Naive thymus-derived CD4-positive, alpha-beta T cell (primary cell): ENCODE measurements at regions not wholly inside any gene's neighbourhood (a gene's known extent, or its start where the extent isn't known, plus 50 kb on each side); places are given as distances from the start of the nearest gene placed in this dataset.

ENCODE experiments used
- ATAC-seq: fragments of 150-1000 bp; cut with Tn5 transposase; 2 replicates; pipeline ENCODE4 v1.10.0; 2021; ENCODE audit warnings: mild to moderate bottlenecking, moderate library complexity
- CTCF ChIA-PET: fragments of 350-600 bp; sonication (Branson Sonifier 250); formaldehyde crosslinking; loops from one replicate; lab custom pipeline; 2021; ENCODE audit warnings: antibody characterized with exemption; lab: Charles Lee
- POLR2A ChIA-PET: fragments of 350-600 bp; sonication (Branson Sonifier 250); formaldehyde crosslinking; loops from one replicate; lab custom pipeline; 2021; ENCODE audit warnings: antibody characterized with exemption, inconsistent platforms; lab: Charles Lee
- DNase-seq, 9 donors: peaks; one replicate each; pipeline versions ENCODE4 v3.0.0 to v3.0.0-alpha.2; 2020 to 2022; ENCODE audit warnings: mixed read lengths in 1 of 9
- H3K27ac ChIP-seq: one replicate; pipeline ENCODE4 v1.7.0; 2013; ENCODE audit warnings: mild to moderate bottlenecking, low read depth, low read length, moderate library complexity
- H3K27me3 ChIP-seq, 2 donors: one replicate each; pipeline ENCODE4 v1.7.0; 2013; ENCODE audit warnings: low read length in 2 of 2, mild to moderate bottlenecking in 2 of 2, moderate library complexity in 2 of 2; ENCODE audit not compliant: control insufficient read depth in 2 of 2, insufficient read depth in 2 of 2
- H3K36me3 ChIP-seq, 3 experiments: 1 replicate in 2 of 3; 2 replicates in 1 of 3; pipeline ENCODE4 v1.7.0; 2013; ENCODE audit warnings: low read length in 3 of 3, mild to moderate bottlenecking in 3 of 3, moderate library complexity in 1 of 3; ENCODE audit not compliant: insufficient read depth in 3 of 3, control insufficient read depth in 2 of 3
- H3K4me1 ChIP-seq, 2 donors: one replicate each; pipeline ENCODE4 v1.7.0; 2013; ENCODE audit warnings: low read length in 2 of 2, mild to moderate bottlenecking in 2 of 2, moderate library complexity in 1 of 2; ENCODE audit not compliant: control insufficient read depth in 2 of 2, insufficient read depth in 2 of 2
- H3K4me3 ChIP-seq: 2 replicates; pipeline ENCODE4 v1.7.0; 2013; ENCODE audit warnings: mild to moderate bottlenecking, low read length
- H3K9me3 ChIP-seq, 3 experiments: 1 replicate in 2 of 3; 2 replicates in 1 of 3; pipeline ENCODE4 v1.7.0; 2013; ENCODE audit warnings: low read length in 3 of 3; ENCODE audit not compliant: control insufficient read depth in 2 of 3
- H3K27ac Mint-ChIP-seq, 9 donors: one replicate each; pipeline ENCODE4 v1.8.0; 2020 to 2022; ENCODE audit warnings: mixed read lengths in 9 of 9, mild to moderate bottlenecking in 8 of 9, moderate library complexity in 5 of 9, inconsistent platforms in 2 of 9
- H3K27me3 Mint-ChIP-seq, 5 donors: one replicate each; pipeline ENCODE4 v1.8.0; 2021 to 2022; ENCODE audit warnings: mixed read lengths in 5 of 5, mild to moderate bottlenecking in 1 of 5
- H3K36me3 Mint-ChIP-seq, 5 donors: one replicate each; pipeline ENCODE4 v1.8.0; 2020 to 2022; ENCODE audit warnings: mixed read lengths in 5 of 5, mild to moderate bottlenecking in 3 of 5, inconsistent platforms in 1 of 5
- H3K4me1 Mint-ChIP-seq, 7 donors: one replicate each; pipeline ENCODE4 v1.8.0; 2020 to 2022; ENCODE audit warnings: mixed read lengths in 7 of 7, mild to moderate bottlenecking in 3 of 7, inconsistent platforms in 1 of 7
- H3K4me3 Mint-ChIP-seq, 10 donors: one replicate each; pipeline ENCODE4 v1.8.0; 2020 to 2022; ENCODE audit warnings: mild to moderate bottlenecking in 10 of 10, mixed read lengths in 10 of 10, moderate library complexity in 6 of 10, inconsistent platforms in 2 of 10
- H3K9me3 Mint-ChIP-seq, 11 donors: one replicate each; pipeline ENCODE4 v1.8.0; 2020 to 2022; ENCODE audit warnings: mixed read lengths in 11 of 11, mild to moderate bottlenecking in 4 of 11, inconsistent platforms in 1 of 11, moderate library complexity in 1 of 11
- intact Hi-C, 2 donors: fragments of 100-400 bp; cut with micrococcal nuclease; formaldehyde crosslinking; loops; one replicate each; pipeline ENCODE4 v1.15.1; 2023

DNA sequence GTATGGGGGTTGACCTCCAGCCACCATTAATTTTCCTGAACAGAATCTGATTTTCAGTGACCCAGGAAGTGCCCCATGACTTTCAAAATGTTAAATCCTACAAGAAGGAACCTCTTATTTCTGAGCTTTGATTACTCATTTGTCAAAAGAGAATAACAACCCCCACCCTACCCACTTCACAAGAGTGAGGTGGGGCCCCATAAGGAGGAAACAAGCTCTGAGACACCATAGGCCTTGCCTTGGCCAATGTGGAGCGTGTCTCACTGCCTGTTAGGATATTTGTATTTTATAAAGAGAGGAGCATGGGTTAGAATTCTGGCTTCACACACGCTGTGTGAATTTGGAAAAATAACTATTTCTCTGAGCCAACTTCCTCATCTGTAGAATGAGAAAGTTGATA is 158.9 kb downstream of the TTC32 start:
- Histone ChIP-seq H3K4me1 (no peaks in the 10 kb centered on the region), H3K27me3 (no peaks in the 10 kb centered on the region), H3K36me3 (no peaks in the 10 kb centered on the region), H3K4me3 (no peak overlapping the region), H3K9me3 (no peaks in the 10 kb centered on the region), H3K27ac (no peak overlapping the region)
- DNase-seq (no peak), ATAC-seq (no peak)
- peaks cover 0 to 5% (median 0%) of the 10 kb centered on the region in 11 donors for H3K9me3 Mint-ChIP-seq
- H3K4me3 Mint-ChIP-seq: no peak overlapping the region
- H3K27me3 Mint-ChIP-seq: peaks cover 0 to 19% (median 6%) of the 10 kb centered on the region in 5 donors
- peaks cover 0 to 2% (median 0%) of the 10 kb centered on the region in 7 donors for H3K4me1 Mint-ChIP-seq
- H3K36me3 Mint-ChIP-seq: no peaks in the 10 kb centered on the region
- H3K27ac Mint-ChIP-seq: no peak overlapping the region
- POLR2A ChIA-PET: no interaction called here
- CTCF ChIA-PET: no interaction called here
- intact Hi-C loops: no loop called here

DNA sequence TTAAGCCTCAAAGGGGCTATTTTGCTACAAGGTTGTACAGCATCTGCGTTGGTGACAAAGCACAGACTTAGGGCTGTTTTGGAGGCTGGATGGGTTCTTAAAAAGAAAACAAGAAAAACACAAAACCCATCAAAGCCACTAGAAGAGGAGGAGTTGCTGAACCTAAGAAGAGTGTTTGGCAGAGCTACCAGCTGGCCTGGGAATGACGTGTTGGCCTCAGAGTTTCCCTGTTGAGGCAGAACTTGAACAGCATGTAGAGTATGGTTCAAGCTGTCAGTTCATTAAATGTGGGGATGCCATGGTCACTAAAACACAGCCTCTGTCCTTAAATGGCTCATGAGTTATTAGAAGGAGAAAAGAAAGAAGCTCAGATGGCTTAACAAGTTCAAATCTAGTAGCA is 162.5 kb downstream of the TTC32 start:
- H3K4me1 ChIP-seq: no peaks in the 10 kb centered on the region
- H3K27ac ChIP-seq: no peak overlapping the region
- H3K27ac Mint-ChIP-seq: no peak overlapping the region
- intact Hi-C loops: no loop called here
- H3K27me3 ChIP-seq: no peaks in the 10 kb centered on the region
- POLR2A ChIA-PET: no interaction called here
- no peaks in the 10 kb centered on the region for H3K4me1 Mint-ChIP-seq
- ATAC-seq (no peak), DNase-seq (no peak)
- H3K4me3 ChIP-seq: no peak overlapping the region
- CTCF ChIA-PET: interaction anchor here (0.6 kb wide), 1 partner anchor 570 kb away, joined by 3 read pairs; no protein-coding TSS in a partner anchor
- H3K9me3 Mint-ChIP-seq: peaks cover 0 to 5% (median 0%) of the 10 kb centered on the region in 11 donors
- H3K27me3 Mint-ChIP-seq: peaks cover 2 to 34% (median 9%) of the 10 kb centered on the region in 5 donors
- no peaks in the 10 kb centered on the region for H3K36me3 ChIP-seq
- no peaks in the 10 kb centered on the region for H3K36me3 Mint-ChIP-seq
- no peaks in the 10 kb centered on the region for H3K9me3 ChIP-seq
- H3K4me3 Mint-ChIP-seq: no peak overlapping the region

DNA sequence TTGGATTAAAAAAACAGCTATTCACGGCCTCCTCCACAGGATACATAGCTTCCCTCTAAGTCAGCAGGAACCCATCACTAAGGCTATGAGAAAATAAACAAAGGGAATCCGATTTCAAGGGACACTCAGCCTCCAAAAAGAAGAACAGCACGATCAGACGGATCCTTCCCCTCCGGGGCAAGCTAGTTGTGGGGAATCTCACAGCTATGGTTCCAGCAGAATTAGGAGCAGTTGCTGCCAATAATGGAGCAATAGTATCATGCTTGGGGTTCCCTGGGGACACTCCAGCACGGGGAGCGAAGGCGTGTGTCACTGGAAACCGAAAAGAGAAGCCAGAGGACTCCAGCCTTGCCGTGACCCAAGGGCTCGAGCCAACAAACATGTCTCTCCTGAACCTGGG is 163.1 kb downstream of the TTC32 start:
- no peaks in the 10 kb centered on the region for H3K27me3 ChIP-seq
- DNase-seq (no peak), ATAC-seq (no peak)
- Mint-ChIP-seq H3K27me3 (peaks cover 2 to 34% (median 9%) of the 10 kb centered on the region in 5 donors), H3K27ac (no peak overlapping the region), H3K36me3 (no peaks in the 10 kb centered on the region), H3K4me3 (no peak overlapping the region), H3K9me3 (peaks cover 0 to 5% (median 0%) of the 10 kb centered on the region in 11 donors), H3K4me1 (no peaks in the 10 kb centered on the region)
- no peak overlapping the region for H3K4me3 ChIP-seq
- intact Hi-C loops: no loop called here
- ChIA-PET CTCF (no interaction called here), POLR2A (no interaction called here)
- H3K27ac ChIP-seq: no peak overlapping the region
- no peaks in the 10 kb centered on the region for H3K9me3 ChIP-seq
- no peaks in the 10 kb centered on the region for H3K36me3 ChIP-seq
- no peaks in the 10 kb centered on the region for H3K4me1 ChIP-seq

DNA sequence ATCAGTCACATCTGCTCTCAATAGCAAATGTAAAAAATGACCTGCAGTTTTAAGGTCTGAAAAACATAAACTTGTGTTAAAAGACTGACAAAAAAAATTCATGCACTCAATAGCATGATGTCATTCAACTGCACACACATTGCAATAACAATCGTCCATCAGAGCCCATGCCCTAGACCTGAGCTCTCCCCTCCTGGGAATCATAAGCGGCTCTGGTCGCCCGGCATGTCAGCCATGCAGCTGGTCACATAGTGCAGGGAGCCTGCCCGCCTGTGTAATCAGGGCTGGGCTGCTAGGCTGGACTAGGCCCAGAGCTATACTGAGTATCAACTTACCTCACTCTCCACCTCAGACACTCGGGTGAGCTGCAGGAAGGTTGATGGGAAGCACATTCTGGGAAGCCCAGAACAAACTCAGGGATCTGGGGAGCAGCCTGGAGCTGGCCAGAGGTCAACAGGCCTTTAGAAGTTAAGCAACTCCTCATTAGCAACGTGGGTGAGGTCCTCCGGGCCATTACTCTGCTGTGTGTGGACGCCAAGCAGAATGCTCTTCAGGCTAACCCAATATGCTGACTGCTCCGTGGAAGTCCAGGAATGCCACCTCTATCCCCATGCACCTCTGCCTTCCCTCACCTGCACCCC is 165.5 kb downstream of the TTC32 start:
- intact Hi-C loops: no loop called here
- no peaks in the 10 kb centered on the region for H3K4me1 Mint-ChIP-seq
- H3K27me3 ChIP-seq: no peaks in the 10 kb centered on the region
- no peak for DNase-seq
- H3K36me3 Mint-ChIP-seq: no peaks in the 10 kb centered on the region
- H3K4me1 ChIP-seq: no peaks in the 10 kb centered on the region
- H3K27ac ChIP-seq: no peak overlapping the region
- no peak overlapping the region for H3K27ac Mint-ChIP-seq
- ChIA-PET CTCF (no interaction called here), POLR2A (no interaction called here)
- H3K27me3 Mint-ChIP-seq: peaks cover 2 to 34% (median 14%) of the 10 kb centered on the region in 5 donors
- H3K9me3 Mint-ChIP-seq: peaks cover 0 to 3% (median 0%) of the 10 kb centered on the region in 11 donors
- H3K9me3 ChIP-seq: no peaks in the 10 kb centered on the region
- no peak overlapping the region for H3K4me3 ChIP-seq
- ATAC-seq: no peak
- no peak overlapping the region for H3K4me3 Mint-ChIP-seq
- H3K36me3 ChIP-seq: no peaks in the 10 kb centered on the region

DNA sequence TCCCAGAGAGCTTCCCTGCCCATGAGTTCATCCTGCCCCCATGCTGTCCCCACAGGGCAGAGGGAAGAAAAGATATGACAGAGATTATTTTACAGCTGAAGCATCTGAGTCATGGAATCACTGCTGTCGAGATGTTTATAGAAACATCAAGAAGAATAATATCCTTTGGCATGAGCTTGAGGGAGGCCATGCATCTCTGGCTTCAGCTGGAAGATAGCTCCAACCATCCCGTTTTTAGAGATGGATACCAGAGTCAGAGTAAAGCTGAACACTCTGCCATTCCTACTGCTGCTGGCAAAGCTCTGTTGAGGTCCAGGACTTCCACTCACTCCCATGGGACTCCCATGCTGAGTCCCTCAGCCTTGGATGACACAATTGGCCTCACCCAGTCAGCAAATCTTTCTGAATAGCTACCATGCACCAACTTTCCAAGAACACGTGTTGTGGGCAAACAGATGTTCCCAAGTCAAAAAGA is 167.8 kb downstream of the TTC32 start:
- intact Hi-C loops: no loop called here
- CTCF ChIA-PET: no interaction called here
- H3K4me1 ChIP-seq: no peaks in the 10 kb centered on the region
- POLR2A ChIA-PET: no interaction called here
- DNase-seq (no peak), ATAC-seq (no peak)
- no peaks in the 10 kb centered on the region for H3K4me1 Mint-ChIP-seq
- peaks cover 0 to 3% (median 0%) of the 10 kb centered on the region in 11 donors for H3K9me3 Mint-ChIP-seq
- no peaks in the 10 kb centered on the region for H3K9me3 ChIP-seq
- no peak overlapping the region for H3K4me3 Mint-ChIP-seq
- peak overlapping the region in 1 of 9 donors; percentile 76 for H3K27ac Mint-ChIP-seq
- no peaks in the 10 kb centered on the region for H3K36me3 ChIP-seq
- peaks cover 0 to 21% (median 13%) of the 10 kb centered on the region in 5 donors for H3K27me3 Mint-ChIP-seq
- H3K36me3 Mint-ChIP-seq: no peaks in the 10 kb centered on the region
- H3K27ac ChIP-seq: no peak overlapping the region
- H3K27me3 ChIP-seq: no peaks in the 10 kb centered on the region
- H3K4me3 ChIP-seq: no peak overlapping the region

DNA sequence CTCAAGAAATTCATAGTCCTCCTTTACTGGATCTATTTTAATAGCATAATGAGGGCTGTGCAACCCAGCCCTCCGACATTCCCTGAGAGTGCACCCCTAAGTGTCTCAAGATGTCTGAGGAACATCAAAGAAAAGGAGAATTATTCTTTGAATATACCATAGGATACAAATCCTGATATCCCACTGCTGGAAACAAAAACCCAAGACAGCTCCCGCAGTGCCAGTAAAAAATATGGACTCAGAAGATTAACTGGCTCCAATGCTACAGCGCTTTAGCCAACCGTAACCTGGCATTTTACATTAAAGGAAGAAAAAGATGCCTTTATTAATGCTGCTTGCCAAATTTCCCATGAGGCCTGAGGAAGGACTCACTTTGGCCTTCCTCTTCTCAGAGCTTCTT is 168.4 kb downstream of the TTC32 start:
- H3K27ac ChIP-seq: no peak overlapping the region
- H3K36me3 Mint-ChIP-seq: no peaks in the 10 kb centered on the region
- no peaks in the 10 kb centered on the region for H3K4me1 ChIP-seq
- DNase-seq (no peak), ATAC-seq (no peak)
- peaks cover 0 to 3% (median 0%) of the 10 kb centered on the region in 11 donors for H3K9me3 Mint-ChIP-seq
- no peak overlapping the region for H3K4me3 Mint-ChIP-seq
- H3K27me3 ChIP-seq: no peaks in the 10 kb centered on the region
- no peaks in the 10 kb centered on the region for H3K36me3 ChIP-seq
- POLR2A ChIA-PET: no interaction called here
- CTCF ChIA-PET: interaction anchor here (0.6 kb wide), 1 partner anchor 111 kb away, joined by 4 read pairs; no protein-coding TSS in a partner anchor
- H3K4me1 Mint-ChIP-seq: no peaks in the 10 kb centered on the region
- no peak overlapping the region for H3K4me3 ChIP-seq
- H3K9me3 ChIP-seq: no peaks in the 10 kb centered on the region
- peaks cover 0 to 20% (median 13%) of the 10 kb centered on the region in 5 donors for H3K27me3 Mint-ChIP-seq
- no peak overlapping the region for H3K27ac Mint-ChIP-seq
- intact Hi-C loops: no loop called here

DNA sequence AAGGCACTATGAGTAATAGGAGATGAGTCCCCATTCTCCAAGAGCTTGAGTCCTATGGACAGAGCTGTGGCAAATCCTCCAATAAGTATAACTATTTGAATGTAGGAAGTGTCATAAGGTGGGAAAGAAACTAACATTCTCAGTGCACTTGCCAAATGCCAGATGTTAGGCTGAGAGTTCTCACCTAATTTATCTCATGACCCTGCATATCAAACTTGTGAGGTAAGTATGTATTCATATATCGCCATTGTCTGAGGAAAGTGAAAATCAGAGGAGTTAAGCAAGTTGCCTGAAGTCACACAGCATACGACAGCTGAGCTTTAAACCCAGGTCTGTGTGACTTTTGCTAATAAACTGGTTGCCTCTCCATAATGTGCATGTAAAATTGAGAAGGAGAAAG is 169.5 kb downstream of the TTC32 start:
- DNase-seq: no peak
- Histone ChIP-seq H3K4me1 (no peaks in the 10 kb centered on the region), H3K9me3 (no peaks in the 10 kb centered on the region), H3K27ac (no peak overlapping the region), H3K27me3 (no peaks in the 10 kb centered on the region), H3K36me3 (no peaks in the 10 kb centered on the region), H3K4me3 (no peak overlapping the region)
- no peak for ATAC-seq
- Mint-ChIP-seq H3K27me3 (peaks cover 0 to 13% (median 9%) of the 10 kb centered on the region in 5 donors), H3K9me3 (no peaks in the 10 kb centered on the region), H3K36me3 (no peaks in the 10 kb centered on the region), H3K4me1 (no peaks in the 10 kb centered on the region), H3K4me3 (no peak overlapping the region), H3K27ac (no peak overlapping the region)
- POLR2A ChIA-PET: no interaction called here
- intact Hi-C loops: no loop called here
- CTCF ChIA-PET: no interaction called here
